ENCODE measurements at regions not wholly inside any gene's neighbourhood (a gene's known extent, or its start where the extent isn't known, plus 50 kb on each side); places are given as distances from the start of the nearest gene placed in this dataset.

- H3K4me3 ChIP-seq (ENCODE audit: low read depth, low read length): no peak overlapping the region
- no peak for TF ChIP-seq CTCF (IDR thresholded peaks at IDR 0.05; ENCODE audit: control insufficient read depth, extremely low read depth, insufficient read depth)
- no peak for DNase-seq (ENCODE audit: low read depth)
Measured at GRCh38 chr12:91261820-91262676, 79.4 kb upstream of the DCN start.

GRCh38 chr12:91256411-91256810 is 73.8 kb upstream of the DCN start:
- no peak overlapping the region for H3K4me3 ChIP-seq (ENCODE audit: low read depth, low read length)
- no peak for DNase-seq (ENCODE audit: low read depth)
- no peak for TF ChIP-seq CTCF (IDR thresholded peaks at IDR 0.05; ENCODE audit: control insufficient read depth, extremely low read depth, insufficient read depth)

GRCh38 chr12:91252341-91252740 is 69.7 kb upstream of the DCN start:
- no peak overlapping the region for H3K4me3 ChIP-seq (ENCODE audit: low read depth, low read length)
- DNase-seq (ENCODE audit: low read depth): no peak
- TF ChIP-seq CTCF (IDR thresholded peaks at IDR 0.05; ENCODE audit: control insufficient read depth, extremely low read depth, insufficient read depth): no peak

- no peak for TF ChIP-seq CTCF (IDR thresholded peaks at IDR 0.05; ENCODE audit: control insufficient read depth, extremely low read depth, insufficient read depth)
- H3K4me3 ChIP-seq (ENCODE audit: low read depth, low read length): no peak overlapping the region
- no peak for DNase-seq (ENCODE audit: low read depth)
Measured at GRCh38 chr12:91250273-91250665, 67.7 kb upstream of the DCN start.

GRCh38 chr12:91249518-91250272 is 67.1 kb upstream of the DCN start:
- no peak for DNase-seq (ENCODE audit: low read depth)
- H3K4me3 ChIP-seq (ENCODE audit: low read depth, low read length): no peak overlapping the region
- TF ChIP-seq CTCF (IDR thresholded peaks at IDR 0.05; ENCODE audit: control insufficient read depth, extremely low read depth, insufficient read depth): no peak

GRCh38 chr12:91249054-91249453 is 66.4 kb upstream of the DCN start:
- TF ChIP-seq CTCF (IDR thresholded peaks at IDR 0.05; ENCODE audit: control insufficient read depth, extremely low read depth, insufficient read depth): no peak
- no peak overlapping the region for H3K4me3 ChIP-seq (ENCODE audit: low read depth, low read length)
- no peak for DNase-seq (ENCODE audit: low read depth)
